Stomach (tissue), 8 donors: ENCODE measurements at regions not wholly inside any gene's neighbourhood (a gene's known extent, or its start where the extent isn't known, plus 50 kb on each side); places are given as distances from the start of the nearest gene placed in this dataset.

Experiments used
- DNase-seq, 2 donors: peaks; one replicate each; pipeline versions ENCODE4 v3.0.0 to v3.0.0-alpha.2; 2013 to 2019
- H3K27ac ChIP-seq, 5 donors: fragments of 200-600 bp in 4 of 5; sonication (generic) in 4 of 5; one replicate each; pipeline ENCODE4 v1.5.1; 2013 to 2019; ENCODE audit warnings: mild to moderate bottlenecking in 1 of 5, moderate library complexity in 1 of 5
- H3K27me3 ChIP-seq, 3 donors: fragments of 200-600 bp; sonication (generic); one replicate each; pipeline ENCODE4 v1.5.1; 2017 to 2019; ENCODE audit warnings: mixed run types in 1 of 3
- H3K36me3 ChIP-seq, 4 donors: fragments of 200-600 bp; sonication (generic); 1 replicate in 3 of 4; 2 replicates in 1 of 4; pipeline ENCODE4 v1.5.1; 2016 to 2019
- H3K4me1 ChIP-seq, 4 donors: fragments of 200-600 bp; sonication (generic); one replicate each; pipeline ENCODE4 v1.5.1; 2016 to 2019
- H3K4me3 ChIP-seq, 4 donors: fragments of 200-600 bp; sonication (generic) in 3 of 4; one replicate each; pipeline ENCODE4 v1.5.1; 2016 to 2019; ENCODE audit warnings: mild to moderate bottlenecking in 1 of 4
- H3K9me3 ChIP-seq, 4 donors: fragments of 200-600 bp; sonication (generic); one replicate each; pipeline ENCODE4 v1.5.1; 2016 to 2019
- CTCF ChIP-seq, 7 experiments: fragments of 450-650 bp in 4 of 7; fragments of 200-600 bp in 3 of 7; sonication (generic) in 3 of 7; IDR thresholded peaks; one replicate each; pipeline ENCODE4 v1.5.1; 2016 to 2019; ENCODE audit warnings: antibody characterized with exemption in 7 of 7, control low read depth in 2 of 7, mild to moderate bottlenecking in 1 of 7
- EP300 ChIP-seq: sonication (generic); formaldehyde crosslinking; IDR thresholded peaks from one replicate; pipeline ENCODE4 v1.6.1; 2017; ENCODE audit warnings: antibody characterized with exemption
- POLR2A ChIP-seq, 4 donors: fragments of 450-650 bp; IDR thresholded peaks; one replicate each; pipeline ENCODE4 v1.6.1; 2016; ENCODE audit warnings: antibody characterized with exemption in 4 of 4, control low read depth in 2 of 4, mild to moderate bottlenecking in 1 of 4, moderate library complexity in 1 of 4
- POLR2AphosphoS5 ChIP-seq, 3 donors: sonication (generic); formaldehyde crosslinking; IDR thresholded peaks; one replicate each; pipeline ENCODE4 v1.6.1; 2016; ENCODE audit warnings: antibody characterized with exemption in 3 of 3
- WGBS, 5 donors: extraction: QIAGEN DNeasy Blood & Tissue Kit in 3 of 5; methylation state at CpG; one replicate each; pipeline versions ENCODE4 v1.1.5 to v1.1.7; 2013 to 2018; 5-methylcytosine and 5-hydroxymethylcytosine counted together
- intact Hi-C: fragments of 100-400 bp; cut with DNase I; formaldehyde crosslinking; loops from one replicate; pipeline ENCODE4 v1.15.1; 2023; ENCODE audit warnings: low total_unique reads
- donor health status: healthy with polysubstance abuse.
- donor health status: Bipolar disorder and iron deficiency.
- donor health status: healthy.

- no peak for DNase-seq
- TF ChIP-seq POLR2AphosphoS5 (IDR thresholded peaks at IDR 0.05) (no peak), CTCF (IDR thresholded peaks at IDR 0.05) (no peak), EP300 (no peak)
- Histone ChIP-seq H3K4me3 (no peak overlapping the region), H3K36me3 (no peaks in the 10 kb centered on the region), H3K9me3 (no peaks in the 10 kb centered on the region), H3K4me1 (peaks cover 0 to 5% (median 0%) of the 10 kb centered on the region in 4 donors), H3K27me3 (no peaks in the 10 kb centered on the region), H3K27ac (no peak overlapping the region)
- intact Hi-C loops: no loop called here
Observed at GRCh38 chr1:178572604-178573003, 59.7 kb downstream of the TEX35 start.

GRCh38 chr1:178573330-178573729 is 60.4 kb downstream of the TEX35 start:
- no peak for DNase-seq
- 42 to 70% (median 62%) methylated on average over 3 of the region's 3 CpGs for WGBS, 5 donors
- intact Hi-C loops: no loop called here
- TF ChIP-seq POLR2A (IDR thresholded peaks at IDR 0.05) (no peak), POLR2AphosphoS5 (IDR thresholded peaks at IDR 0.05) (no peak), EP300 (no peak), CTCF (IDR thresholded peaks at IDR 0.05) (no peak)
- Histone ChIP-seq H3K36me3 (no peaks in the 10 kb centered on the region), H3K4me3 (no peak overlapping the region), H3K4me1 (peaks cover 0 to 5% (median 0%) of the 10 kb centered on the region in 4 donors), H3K9me3 (no peaks in the 10 kb centered on the region), H3K27me3 (no peaks in the 10 kb centered on the region), H3K27ac (no peak overlapping the region)

- Histone ChIP-seq H3K36me3 (no peaks in the 10 kb centered on the region), H3K4me3 (no peak overlapping the region), H3K4me1 (peaks cover 0 to 5% (median 0%) of the 10 kb centered on the region in 4 donors), H3K9me3 (no peaks in the 10 kb centered on the region), H3K27ac (no peak overlapping the region), H3K27me3 (no peaks in the 10 kb centered on the region)
- intact Hi-C loops: no loop called here
- TF ChIP-seq EP300 (no peak), POLR2AphosphoS5 (IDR thresholded peaks at IDR 0.05) (no peak), CTCF (IDR thresholded peaks at IDR 0.05) (no peak), POLR2A (IDR thresholded peaks at IDR 0.05) (no peak)
- WGBS, 5 donors: 71 to 78% (median 72%) methylated on average over 2 of the region's 2 CpGs
- DNase-seq: no peak
Observed at GRCh38 chr1:178574345-178574744, 61.4 kb downstream of the TEX35 start.

- H3K4me1 ChIP-seq: peaks cover 0 to 5% (median 0%) of the 10 kb centered on the region in 4 donors
- no peak overlapping the region for H3K4me3 ChIP-seq
- no peaks in the 10 kb centered on the region for H3K27me3 ChIP-seq
- peak overlapping the region in 1 of 5 donors; percentile 61 for H3K27ac ChIP-seq
- intact Hi-C loops: no loop called here
- DNase-seq: peak in 1 of 2 donors; percentile 75
- TF ChIP-seq POLR2AphosphoS5 (IDR thresholded peaks at IDR 0.05) (no peak), POLR2A (IDR thresholded peaks at IDR 0.05) (no peak)
- no peaks in the 10 kb centered on the region for H3K9me3 ChIP-seq
- H3K36me3 ChIP-seq: no peaks in the 10 kb centered on the region
- WGBS, 5 donors: 27 to 43% (median 34%) methylated on average over 3 of the region's 3 CpGs
Observed at GRCh38 chr1:178575611-178576361, 62.9 kb downstream of the TEX35 start.

GRCh38 chr1:178576841-178577240 is 63.9 kb downstream of the TEX35 start:
- Histone ChIP-seq H3K4me1 (peaks cover 0 to 5% (median 0%) of the 10 kb centered on the region in 4 donors), H3K27me3 (no peaks in the 10 kb centered on the region), H3K9me3 (no peaks in the 10 kb centered on the region), H3K36me3 (no peaks in the 10 kb centered on the region), H3K27ac (no peak overlapping the region), H3K4me3 (no peak overlapping the region)
- DNase-seq: no peak
- WGBS, 5 donors: 90 to 96% (median 94%) methylated on average over 6 of the region's 6 CpGs
- TF ChIP-seq POLR2AphosphoS5 (IDR thresholded peaks at IDR 0.05) (no peak), POLR2A (IDR thresholded peaks at IDR 0.05) (no peak), EP300 (no peak), CTCF (IDR thresholded peaks at IDR 0.05) (no peak)
- intact Hi-C loops: no loop called here
